ENCODE measurements at regions not wholly inside any gene's neighbourhood (a gene's known extent, or its start where the extent isn't known, plus 50 kb on each side); places are given as distances from the start of the nearest gene placed in this dataset.

GRCh38 chr3:147915057-147915456 is 505.9 kb downstream of the ZIC1 start:
- no peak for TF ChIP-seq TAF1 (IDR thresholded peaks at IDR 0.05; ENCODE audit: low read depth, low read length)
- TF ChIP-seq POLR2A (IDR thresholded peaks at IDR 0.05; ENCODE audit: low read depth, low read length) = no peak
- no peak for TF ChIP-seq PAX5 (IDR thresholded peaks at IDR 0.05; ENCODE audit: insufficient read depth, low read length, severe bottlenecking)
- no peak for TF ChIP-seq SPI1 (IDR thresholded peaks at IDR 0.05; ENCODE audit: low read depth, low read length)

Data from GM12891 (cell line).